ENCODE measurements at regions not wholly inside any gene's neighbourhood (a gene's known extent, or its start where the extent isn't known, plus 50 kb on each side); places are given as distances from the start of the nearest gene placed in this dataset.
A peak's percentile ranks its signal among the peaks of the same experiment; 100 is the strongest.

DNA sequence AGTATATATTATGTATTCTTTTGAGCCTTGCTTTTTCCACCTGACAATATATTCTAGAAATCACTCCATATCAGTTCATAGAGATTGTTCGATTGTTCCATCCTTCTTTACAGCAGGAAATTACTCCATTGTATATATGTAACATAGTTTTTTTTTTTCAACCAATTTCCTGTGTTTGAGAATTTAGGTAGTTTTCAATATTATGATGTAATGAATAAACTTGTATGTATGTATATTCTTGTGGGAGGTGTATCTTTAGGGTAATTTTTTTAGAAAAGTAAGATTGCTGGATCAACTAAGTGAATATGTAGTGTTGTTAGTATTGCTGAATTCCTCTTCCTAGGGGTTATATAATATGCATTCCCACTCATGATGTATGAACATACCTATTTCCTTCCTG, 165.9 kb upstream of the PITX1 start:
- no peaks in the 10 kb centered on the region for H3K4me1 ChIP-seq (ENCODE audit: control insufficient read depth, insufficient read depth, low read length)
- no peaks in the 10 kb centered on the region for H3K9me3 ChIP-seq (ENCODE audit: control insufficient read depth, low read length)
- no peak overlapping the region for H3K4me3 ChIP-seq (ENCODE audit: low read length)
- H3K27me3 ChIP-seq (ENCODE audit: control insufficient read depth, insufficient read depth, low read length): no peaks in the 10 kb centered on the region
- H3K9ac ChIP-seq (ENCODE audit: low read length): no peak overlapping the region
- H3K36me3 ChIP-seq (ENCODE audit: control insufficient read depth, insufficient read depth, low read length): no peaks in the 10 kb centered on the region

DNA sequence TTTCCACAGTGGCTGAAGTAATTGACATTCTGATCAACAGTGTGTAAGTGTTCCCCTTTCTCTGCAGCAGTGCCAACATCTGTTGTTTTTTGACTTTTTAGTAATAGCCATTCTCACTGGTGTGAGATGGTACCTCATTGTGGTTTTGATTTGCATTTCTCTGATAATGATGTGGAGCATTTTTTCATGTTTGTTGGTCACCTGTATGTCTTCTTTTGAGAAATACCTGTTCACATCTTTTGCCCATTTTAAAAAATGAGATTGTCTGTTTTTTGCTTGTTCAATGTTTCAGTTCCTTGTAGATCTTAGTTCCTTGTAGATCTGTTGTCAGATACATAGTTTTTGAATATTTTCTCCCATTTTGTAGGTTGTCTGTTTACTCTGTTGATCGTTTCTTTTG, 162.5 kb upstream of the PITX1 start:
- H3K4me3 ChIP-seq (ENCODE audit: low read length): no peak overlapping the region
- H3K9ac ChIP-seq (ENCODE audit: low read length): no peak overlapping the region
- no peaks in the 10 kb centered on the region for H3K9me3 ChIP-seq (ENCODE audit: control insufficient read depth, low read length)
- H3K36me3 ChIP-seq (ENCODE audit: control insufficient read depth, insufficient read depth, low read length): no peaks in the 10 kb centered on the region
- H3K4me1 ChIP-seq (ENCODE audit: control insufficient read depth, insufficient read depth, low read length): peaks cover 8% of the 10 kb centered on the region
- no peaks in the 10 kb centered on the region for H3K27me3 ChIP-seq (ENCODE audit: control insufficient read depth, insufficient read depth, low read length)

DNA sequence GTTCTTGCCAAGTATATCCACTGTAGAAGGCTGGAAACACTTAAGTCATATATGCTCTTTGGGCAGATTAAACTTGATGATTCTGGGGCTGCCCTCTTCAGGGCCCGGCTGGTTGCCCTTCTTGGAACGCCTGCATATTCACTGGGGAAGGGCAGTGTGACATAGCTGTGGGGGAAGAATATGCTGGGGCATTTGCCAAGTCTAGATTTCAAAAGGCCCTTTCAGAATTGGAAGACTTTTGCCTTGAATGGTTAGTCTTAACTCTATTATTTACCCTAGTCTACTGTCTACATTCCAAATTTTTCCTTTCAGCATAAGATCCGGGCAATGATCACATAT, 161.2 kb upstream of the PITX1 start:
- Histone ChIP-seq H3K4me3 (ENCODE audit: low read length) (no peak overlapping the region), H3K4me1 (ENCODE audit: control insufficient read depth, insufficient read depth, low read length) (peaks cover 10% of the 10 kb centered on the region), H3K9ac (ENCODE audit: low read length) (no peak overlapping the region), H3K9me3 (ENCODE audit: control insufficient read depth, low read length) (no peaks in the 10 kb centered on the region), H3K27me3 (ENCODE audit: control insufficient read depth, insufficient read depth, low read length) (peaks cover 5% of the 10 kb centered on the region), H3K36me3 (ENCODE audit: control insufficient read depth, insufficient read depth, low read length) (no peaks in the 10 kb centered on the region)

DNA sequence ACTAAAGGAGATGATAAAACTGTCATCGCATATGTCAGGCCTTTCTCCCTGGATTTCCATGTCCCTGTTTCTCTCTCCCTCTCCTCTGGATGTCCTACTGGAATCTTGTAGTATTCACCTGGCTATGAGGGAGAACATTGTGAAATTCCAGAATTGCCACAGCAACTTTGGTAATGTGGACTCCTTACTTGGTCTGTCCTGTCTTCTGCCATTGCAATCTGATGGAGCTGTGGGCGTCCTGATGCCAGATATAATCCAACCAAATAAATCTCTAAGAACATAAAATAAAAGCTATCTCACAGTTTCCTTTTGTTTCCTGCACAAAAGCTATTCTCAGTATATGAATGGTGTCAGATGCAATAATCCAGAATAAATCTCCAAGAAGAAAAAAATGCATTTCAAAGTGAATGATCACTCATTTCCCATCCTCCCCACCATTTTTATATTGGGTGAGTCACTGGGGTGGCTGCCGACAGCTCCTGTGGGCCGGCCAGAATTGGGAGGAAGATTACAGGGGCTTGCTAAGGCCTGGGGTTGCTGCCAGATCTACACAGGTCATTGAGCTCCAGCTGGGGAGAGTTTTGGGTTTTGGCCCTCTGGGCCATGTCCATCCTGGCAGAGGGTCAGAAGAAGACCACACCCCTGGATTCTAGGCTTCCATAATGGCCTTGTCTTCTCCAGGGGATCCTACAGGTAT, 160.7 kb upstream of the PITX1 start:
- H3K9ac ChIP-seq (ENCODE audit: low read length): no peak overlapping the region
- H3K4me3 ChIP-seq (ENCODE audit: low read length): no peak overlapping the region
- H3K27me3 ChIP-seq (ENCODE audit: control insufficient read depth, insufficient read depth, low read length): peaks cover 5% of the 10 kb centered on the region
- no peaks in the 10 kb centered on the region for H3K36me3 ChIP-seq (ENCODE audit: control insufficient read depth, insufficient read depth, low read length)
- no peaks in the 10 kb centered on the region for H3K9me3 ChIP-seq (ENCODE audit: control insufficient read depth, low read length)
- peaks cover 10% of the 10 kb centered on the region for H3K4me1 ChIP-seq (ENCODE audit: control insufficient read depth, insufficient read depth, low read length)

DNA sequence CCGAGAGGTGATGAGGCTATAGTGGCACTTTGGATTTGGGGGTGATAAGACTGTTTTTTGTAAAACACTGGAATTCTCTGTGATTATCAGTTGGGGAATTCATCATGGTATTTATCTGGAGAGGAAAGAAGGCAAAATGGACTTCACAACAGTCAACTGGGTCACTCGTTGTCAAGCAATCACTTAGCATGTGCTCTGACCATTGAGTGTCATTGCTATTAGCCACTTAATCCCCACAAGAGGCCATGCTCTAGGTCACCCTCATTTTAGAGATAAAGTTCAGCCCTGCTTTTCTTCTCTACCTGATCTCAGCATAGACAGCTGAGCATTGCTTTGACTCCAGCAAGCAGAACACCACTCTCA, 160.1 kb upstream of the PITX1 start:
- H3K9ac ChIP-seq (ENCODE audit: low read length): no peak overlapping the region
- H3K4me3 ChIP-seq (ENCODE audit: low read length): no peak overlapping the region
- H3K9me3 ChIP-seq (ENCODE audit: control insufficient read depth, low read length): no peaks in the 10 kb centered on the region
- H3K27me3 ChIP-seq (ENCODE audit: control insufficient read depth, insufficient read depth, low read length): peaks cover 5% of the 10 kb centered on the region
- no peaks in the 10 kb centered on the region for H3K36me3 ChIP-seq (ENCODE audit: control insufficient read depth, insufficient read depth, low read length)
- peaks cover 10% of the 10 kb centered on the region for H3K4me1 ChIP-seq (ENCODE audit: control insufficient read depth, insufficient read depth, low read length)

DNA sequence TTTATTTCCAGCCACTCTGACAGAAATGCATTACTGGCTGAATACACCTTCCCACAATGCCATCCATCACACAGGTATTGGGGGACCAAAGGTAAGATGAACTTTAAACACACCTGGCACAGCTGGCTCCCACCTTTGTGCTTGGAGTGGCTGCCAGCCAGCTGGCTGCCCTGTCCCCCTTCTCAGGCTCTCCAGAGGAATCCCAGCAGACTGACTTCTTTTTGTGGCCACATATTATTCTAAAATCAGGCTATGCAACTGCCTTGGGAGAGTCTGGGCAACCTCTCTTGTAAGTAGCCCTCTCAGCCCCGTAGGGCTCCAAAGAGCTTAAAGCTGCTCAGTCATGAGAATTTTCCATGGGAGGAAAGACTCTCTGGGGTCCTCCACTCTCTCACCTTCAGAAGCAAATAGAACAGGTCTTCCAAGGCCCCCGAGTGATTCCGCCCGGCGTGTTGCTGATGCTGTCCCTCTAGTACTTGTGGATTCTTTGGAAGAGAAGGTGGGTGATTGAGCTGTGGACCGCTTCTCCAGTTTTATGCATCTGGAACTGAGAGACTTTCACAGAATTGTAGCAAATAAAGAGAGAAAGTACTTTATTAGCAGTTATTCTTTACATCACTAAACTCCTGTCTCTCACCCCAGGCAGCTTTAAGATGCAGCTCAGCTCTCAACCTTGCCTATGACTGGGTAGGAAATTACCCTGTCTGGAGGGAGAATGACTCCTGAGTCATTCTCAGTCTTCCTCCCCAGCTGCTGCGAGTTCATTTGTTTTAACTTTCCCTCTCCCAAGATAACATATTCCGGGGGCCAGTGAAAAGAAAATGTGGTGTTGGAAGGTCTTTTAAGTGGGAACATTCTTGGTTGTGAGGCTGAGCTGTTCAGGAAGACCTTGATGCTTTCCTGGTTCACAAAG, 159.4 kb upstream of the PITX1 start:
- H3K27me3 ChIP-seq (ENCODE audit: control insufficient read depth, insufficient read depth, low read length): peaks cover 5% of the 10 kb centered on the region
- peaks cover 10% of the 10 kb centered on the region for H3K4me1 ChIP-seq (ENCODE audit: control insufficient read depth, insufficient read depth, low read length)
- H3K9me3 ChIP-seq (ENCODE audit: control insufficient read depth, low read length): no peaks in the 10 kb centered on the region
- H3K36me3 ChIP-seq (ENCODE audit: control insufficient read depth, insufficient read depth, low read length): no peaks in the 10 kb centered on the region
- H3K9ac ChIP-seq (ENCODE audit: low read length): no peak overlapping the region
- H3K4me3 ChIP-seq (ENCODE audit: low read length): no peak overlapping the region

DNA sequence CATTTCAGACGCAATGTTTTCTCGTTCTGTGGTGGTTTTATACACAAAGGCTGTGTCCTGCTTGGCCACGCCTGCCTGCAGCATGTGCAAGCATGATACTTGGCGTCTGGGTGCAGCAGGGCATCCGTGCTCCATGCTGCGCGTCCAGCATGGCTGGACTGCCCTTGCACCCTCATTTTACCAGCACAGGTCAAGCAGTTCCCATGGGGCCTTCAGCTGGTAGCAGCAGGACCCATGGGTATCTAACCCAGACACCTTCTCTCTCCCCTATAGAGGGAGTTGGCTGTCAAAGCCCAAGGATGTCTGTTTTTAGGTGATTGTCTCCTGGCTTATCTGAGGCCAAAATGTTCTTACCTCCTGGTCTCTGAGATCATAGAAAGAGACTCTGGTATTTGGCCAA, 158.3 kb upstream of the PITX1 start:
- peaks cover 5% of the 10 kb centered on the region for H3K27me3 ChIP-seq (ENCODE audit: control insufficient read depth, insufficient read depth, low read length)
- no peak overlapping the region for H3K9ac ChIP-seq (ENCODE audit: low read length)
- no peaks in the 10 kb centered on the region for H3K9me3 ChIP-seq (ENCODE audit: control insufficient read depth, low read length)
- no peaks in the 10 kb centered on the region for H3K36me3 ChIP-seq (ENCODE audit: control insufficient read depth, insufficient read depth, low read length)
- no peak overlapping the region for H3K4me3 ChIP-seq (ENCODE audit: low read length)
- H3K4me1 ChIP-seq (ENCODE audit: control insufficient read depth, insufficient read depth, low read length): peaks cover 10% of the 10 kb centered on the region

DNA sequence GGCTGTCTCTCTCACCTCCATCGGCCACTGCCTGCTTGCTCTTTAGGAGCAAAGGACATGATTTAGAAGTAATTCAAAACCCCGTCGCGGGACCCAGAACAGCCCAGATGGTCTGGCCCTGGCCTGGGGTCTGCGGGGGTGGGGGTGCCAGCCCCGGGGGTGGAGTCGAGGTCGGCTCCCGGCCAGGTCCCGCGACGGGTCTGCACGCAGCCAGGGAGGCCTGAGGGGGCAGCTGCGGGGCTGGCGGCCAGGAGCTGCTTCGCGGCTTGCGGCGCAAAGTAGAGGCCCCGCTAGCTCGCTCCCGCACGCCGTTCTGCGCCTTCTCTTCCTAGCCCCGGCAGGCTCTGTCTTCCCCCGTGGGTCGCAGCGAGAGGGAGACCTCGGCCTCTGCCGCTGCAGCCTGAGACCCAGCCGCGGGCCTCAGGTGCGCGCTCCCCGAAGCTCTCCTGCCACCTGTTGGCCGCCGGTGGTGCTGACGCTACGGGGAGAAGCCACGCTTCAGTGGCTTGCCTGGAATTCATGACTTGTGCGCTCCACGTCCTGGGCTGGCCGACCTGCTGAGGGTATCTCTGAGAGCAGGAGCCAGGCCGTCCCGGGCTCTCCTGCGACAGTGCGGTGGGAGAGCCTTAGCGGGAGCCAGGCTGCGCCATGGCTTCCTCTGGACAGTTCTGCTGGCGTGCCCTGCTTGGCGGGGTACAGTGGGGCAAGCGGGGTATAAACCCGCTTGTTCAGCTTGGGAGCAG, 157.2 kb upstream of the PITX1 start:
- no peaks in the 10 kb centered on the region for H3K9me3 ChIP-seq (ENCODE audit: control insufficient read depth, low read length)
- peaks cover 5% of the 10 kb centered on the region for H3K27me3 ChIP-seq (ENCODE audit: control insufficient read depth, insufficient read depth, low read length)
- H3K36me3 ChIP-seq (ENCODE audit: control insufficient read depth, insufficient read depth, low read length): no peaks in the 10 kb centered on the region
- peak overlapping the region; percentile 51 for H3K9ac ChIP-seq (ENCODE audit: low read length)
- peak overlapping the region; percentile 24 for H3K4me3 ChIP-seq (ENCODE audit: low read length)
- H3K4me1 ChIP-seq (ENCODE audit: control insufficient read depth, insufficient read depth, low read length): peaks cover 17% of the 10 kb centered on the region

DNA sequence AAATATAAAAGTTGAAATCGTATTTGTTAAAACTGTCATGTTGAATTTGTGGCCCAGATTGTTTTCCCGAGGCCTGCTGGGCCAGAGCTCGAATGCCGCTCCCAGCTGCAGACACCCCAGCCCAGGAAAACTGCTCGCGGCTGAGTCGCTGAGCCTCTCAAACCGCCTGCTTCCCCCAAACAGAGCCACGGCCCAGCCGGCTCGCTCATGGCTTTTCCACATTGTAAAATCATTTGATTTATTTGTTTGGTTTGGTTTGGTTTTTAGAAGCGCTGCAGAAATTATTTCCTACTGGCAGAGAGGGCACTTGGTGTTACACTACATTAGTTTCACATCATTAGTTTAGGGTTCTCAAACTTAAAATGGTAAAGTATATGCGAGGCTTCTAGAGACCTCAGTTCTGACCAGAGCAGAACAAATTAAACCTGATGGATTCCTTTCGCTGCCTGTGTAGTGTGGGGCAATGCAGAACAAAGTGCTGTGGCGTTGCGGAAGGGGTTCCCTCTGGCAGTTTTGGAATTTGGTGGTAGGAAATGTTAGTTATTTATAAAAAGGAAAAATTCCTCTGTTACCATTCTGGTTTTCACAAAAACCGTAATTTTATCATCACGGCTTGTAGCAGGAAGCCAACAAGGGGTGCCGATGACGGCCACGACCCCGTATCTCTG, 156.5 kb upstream of the PITX1 start:
- Histone ChIP-seq H3K27me3 (ENCODE audit: control insufficient read depth, insufficient read depth, low read length) (peaks cover 5% of the 10 kb centered on the region), H3K4me1 (ENCODE audit: control insufficient read depth, insufficient read depth, low read length) (peaks cover 23% of the 10 kb centered on the region), H3K4me3 (ENCODE audit: low read length) (peak overlapping the region; percentile 24), H3K36me3 (ENCODE audit: control insufficient read depth, insufficient read depth, low read length) (no peaks in the 10 kb centered on the region), H3K9ac (ENCODE audit: low read length) (peak overlapping the region; percentile 51), H3K9me3 (ENCODE audit: control insufficient read depth, low read length) (no peaks in the 10 kb centered on the region)

DNA sequence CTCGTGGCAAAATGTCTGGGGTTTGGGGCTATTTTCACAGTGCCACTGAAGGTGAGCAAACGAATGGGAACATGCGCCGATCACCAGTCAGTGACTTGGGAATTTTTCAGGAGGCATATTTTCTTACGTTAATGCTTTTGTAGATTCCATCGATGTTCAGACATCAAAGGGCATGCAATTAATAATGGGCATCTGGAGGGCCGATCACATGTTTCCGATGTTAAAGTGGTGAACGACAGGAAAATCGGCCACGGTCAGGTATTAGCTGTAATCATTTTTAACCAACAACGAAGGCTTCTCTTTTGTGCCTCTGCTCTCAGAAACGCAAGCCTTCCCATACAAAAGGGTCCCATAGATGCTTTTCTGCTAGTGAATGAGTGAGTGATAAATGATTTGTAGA, 155.0 kb upstream of the PITX1 start:
- Histone ChIP-seq H3K9me3 (ENCODE audit: control insufficient read depth, low read length) (no peaks in the 10 kb centered on the region), H3K4me1 (ENCODE audit: control insufficient read depth, insufficient read depth, low read length) (peaks cover 23% of the 10 kb centered on the region), H3K27me3 (ENCODE audit: control insufficient read depth, insufficient read depth, low read length) (peaks cover 5% of the 10 kb centered on the region), H3K4me3 (ENCODE audit: low read length) (no peak overlapping the region), H3K9ac (ENCODE audit: low read length) (peak overlapping the region; percentile 13), H3K36me3 (ENCODE audit: control insufficient read depth, insufficient read depth, low read length) (no peaks in the 10 kb centered on the region)

DNA sequence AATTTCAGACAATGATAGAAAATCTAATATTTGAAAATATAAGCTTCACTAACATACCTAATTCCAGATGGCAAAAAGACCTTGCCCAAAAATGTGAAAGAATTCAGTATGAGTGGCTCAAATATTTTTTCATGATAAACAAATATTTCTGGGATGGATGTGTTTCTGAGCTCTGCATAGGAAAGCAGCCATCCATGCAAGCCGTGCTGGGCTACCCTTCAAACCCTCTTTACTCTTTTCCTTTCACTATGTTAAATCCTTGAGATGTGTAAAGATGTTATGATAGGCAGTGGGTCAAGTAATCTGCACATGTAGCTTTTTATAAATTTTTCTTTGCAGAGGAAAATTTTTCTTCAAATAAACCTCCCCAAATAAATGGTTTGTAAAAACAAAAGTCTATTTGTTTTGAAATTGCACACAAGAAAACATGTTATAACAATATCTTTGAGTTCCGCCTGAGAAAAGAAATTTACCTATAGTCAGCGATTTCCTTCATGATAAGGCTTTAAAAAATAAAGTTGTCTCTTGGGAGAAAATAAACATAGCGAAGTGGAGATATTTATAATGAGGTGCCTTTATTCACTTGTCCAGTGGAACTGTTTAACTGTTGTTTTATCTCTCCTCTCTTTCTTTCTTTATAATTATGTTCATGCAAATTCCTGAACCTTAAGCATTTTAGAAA, 154.3 kb upstream of the PITX1 start:
- Histone ChIP-seq H3K4me1 (ENCODE audit: control insufficient read depth, insufficient read depth, low read length) (peaks cover 23% of the 10 kb centered on the region), H3K9ac (ENCODE audit: low read length) (no peak overlapping the region), H3K4me3 (ENCODE audit: low read length) (no peak overlapping the region), H3K9me3 (ENCODE audit: control insufficient read depth, low read length) (no peaks in the 10 kb centered on the region), H3K36me3 (ENCODE audit: control insufficient read depth, insufficient read depth, low read length) (no peaks in the 10 kb centered on the region), H3K27me3 (ENCODE audit: control insufficient read depth, insufficient read depth, low read length) (peaks cover 5% of the 10 kb centered on the region)
